GM12864 (cell line): ENCODE measurements at regions not wholly inside any gene's neighbourhood (a gene's known extent, or its start where the extent isn't known, plus 50 kb on each side); places are given as distances from the start of the nearest gene placed in this dataset.

ENCODE experiments used
- DNase-seq: peaks from one replicate; pipeline ENCODE4 v3.0.0-alpha.2; 2011; ENCODE audit warnings: low read depth
- H3K4me3 ChIP-seq: 2 replicates; pipeline ENCODE4 v1.5.1; 2011; ENCODE audit warnings: mild to moderate bottlenecking, low read depth, low read length, control low read depth
- TF ChIP-seq, protein P1 (sequence below): IDR thresholded peaks from 2 replicates; pipeline ENCODE4 v1.5.1; 2011; ENCODE audit warnings: low read depth, mild to moderate bottlenecking, moderate library complexity, low read length, control low read depth, inconsistent platforms; ENCODE audit errors: missing control alignments

DNA sequence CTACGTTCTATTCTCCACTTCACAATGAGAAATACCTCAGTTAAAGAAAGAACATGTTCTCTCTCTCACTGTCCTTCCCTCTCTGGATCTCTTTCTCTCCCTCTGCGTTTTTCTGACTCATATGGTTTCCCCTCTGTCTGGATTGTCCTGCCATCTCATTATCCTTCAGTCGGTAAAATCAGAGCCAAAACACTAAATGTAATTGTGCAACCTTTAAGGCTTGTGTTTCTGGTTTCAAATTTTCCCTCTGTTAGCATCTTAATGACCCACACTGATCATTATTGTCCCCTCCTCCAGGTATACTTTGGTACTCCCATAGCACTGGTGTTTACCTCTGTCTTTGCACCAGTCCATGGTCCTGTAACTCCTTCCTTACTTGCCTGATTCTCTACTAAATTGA lies 509.4 kb upstream of the C9orf72 start:
- TF ChIP-seq, protein P1, sequence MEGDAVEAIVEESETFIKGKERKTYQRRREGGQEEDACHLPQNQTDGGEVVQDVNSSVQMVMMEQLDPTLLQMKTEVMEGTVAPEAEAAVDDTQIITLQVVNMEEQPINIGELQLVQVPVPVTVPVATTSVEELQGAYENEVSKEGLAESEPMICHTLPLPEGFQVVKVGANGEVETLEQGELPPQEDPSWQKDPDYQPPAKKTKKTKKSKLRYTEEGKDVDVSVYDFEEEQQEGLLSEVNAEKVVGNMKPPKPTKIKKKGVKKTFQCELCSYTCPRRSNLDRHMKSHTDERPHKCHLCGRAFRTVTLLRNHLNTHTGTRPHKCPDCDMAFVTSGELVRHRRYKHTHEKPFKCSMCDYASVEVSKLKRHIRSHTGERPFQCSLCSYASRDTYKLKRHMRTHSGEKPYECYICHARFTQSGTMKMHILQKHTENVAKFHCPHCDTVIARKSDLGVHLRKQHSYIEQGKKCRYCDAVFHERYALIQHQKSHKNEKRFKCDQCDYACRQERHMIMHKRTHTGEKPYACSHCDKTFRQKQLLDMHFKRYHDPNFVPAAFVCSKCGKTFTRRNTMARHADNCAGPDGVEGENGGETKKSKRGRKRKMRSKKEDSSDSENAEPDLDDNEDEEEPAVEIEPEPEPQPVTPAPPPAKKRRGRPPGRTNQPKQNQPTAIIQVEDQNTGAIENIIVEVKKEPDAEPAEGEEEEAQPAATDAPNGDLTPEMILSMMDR, result no peak
- no peak for DNase-seq
- H3K4me3 ChIP-seq, result no peak overlapping the region

DNA sequence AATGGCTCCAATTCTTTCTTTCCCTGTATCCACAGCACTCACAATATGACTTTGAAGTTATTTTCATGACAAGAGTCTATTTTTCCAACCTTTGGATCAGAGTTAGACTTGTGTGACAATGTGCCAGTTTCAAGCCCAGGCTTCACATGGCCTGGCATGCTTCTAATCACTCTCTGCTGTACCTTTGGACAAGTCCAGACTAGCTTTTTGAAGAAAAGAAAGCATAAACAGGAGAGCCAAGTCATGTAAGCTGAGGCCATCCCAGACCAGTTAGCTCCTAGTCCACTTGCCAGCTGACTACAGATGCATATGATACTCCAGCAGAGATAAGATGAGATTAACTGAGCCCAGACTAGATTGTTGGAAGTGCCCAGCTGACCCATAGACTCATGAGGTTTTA lies 513.6 kb upstream of the C9orf72 start:
- TF ChIP-seq, protein P1, result no peak
- no peak overlapping the region for H3K4me3 ChIP-seq
- no peak for DNase-seq

DNA sequence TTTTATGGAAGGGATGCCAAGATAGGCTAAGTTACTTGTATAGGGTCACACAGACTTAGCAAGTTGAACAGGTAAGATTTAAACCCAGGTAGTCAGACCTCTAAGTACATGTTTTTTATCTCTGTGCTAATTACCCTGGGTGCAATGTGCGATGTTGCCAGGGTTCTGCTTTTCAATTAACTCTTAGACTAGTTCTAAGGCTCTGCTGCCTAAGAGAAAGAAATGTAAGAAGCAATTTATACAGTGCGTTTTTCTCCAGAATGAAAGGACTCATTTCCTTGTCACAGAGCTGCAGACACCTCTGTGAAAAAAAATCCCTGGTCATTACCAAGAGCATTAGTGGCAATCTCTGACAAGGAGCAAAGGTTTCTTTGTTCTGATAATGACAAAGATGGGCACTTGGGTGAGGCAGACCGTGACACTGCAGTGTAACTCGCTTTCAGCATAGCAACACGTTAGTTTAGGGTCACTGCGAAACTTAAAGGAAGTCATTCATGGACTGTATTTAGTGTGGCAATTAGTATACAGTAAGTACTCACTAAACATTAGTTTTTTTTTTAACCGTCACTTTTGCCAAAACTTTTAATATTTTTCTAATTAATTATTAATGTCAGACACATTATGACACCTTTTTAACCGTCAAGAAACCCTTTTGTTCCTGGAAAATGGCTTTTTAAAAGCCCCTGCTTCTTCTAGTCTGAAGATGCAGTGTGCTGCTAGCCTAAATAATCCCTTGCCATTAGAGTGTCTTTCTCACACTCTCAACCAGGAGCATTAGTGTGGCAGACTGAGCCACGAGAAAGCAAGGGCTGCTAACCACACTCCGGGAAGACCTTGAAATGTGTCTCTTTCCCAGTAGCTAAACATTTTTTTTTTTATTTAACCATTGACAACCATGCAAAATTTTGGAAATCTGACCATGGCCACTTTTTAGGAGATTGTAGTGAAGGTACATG lies 520.0 kb upstream of the C9orf72 start:
- H3K4me3 ChIP-seq, result no peak overlapping the region
- no peak for DNase-seq
- TF ChIP-seq, protein P1, result no peak

DNA sequence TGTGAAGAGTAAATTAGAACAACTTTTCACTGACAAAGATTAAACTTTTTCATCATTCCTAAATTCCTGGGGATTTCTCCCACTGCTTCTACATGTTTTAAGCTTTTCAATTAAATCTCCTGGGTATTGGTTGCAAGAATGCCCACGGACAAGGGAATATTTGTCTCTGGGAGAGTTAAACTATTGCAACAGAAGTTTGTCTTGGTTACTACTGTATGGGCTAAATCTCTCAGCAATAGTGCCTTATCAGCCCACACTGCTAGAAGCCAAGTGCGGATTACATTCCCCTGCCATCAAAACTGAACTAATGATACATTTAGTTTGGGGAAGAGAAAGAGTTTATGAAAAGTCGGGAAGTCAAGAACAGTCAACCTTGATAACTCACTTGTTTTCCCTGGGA lies 528.2 kb upstream of the C9orf72 start:
- TF ChIP-seq, protein P1, result no peak
- H3K4me3 ChIP-seq, result no peak overlapping the region
- no peak for DNase-seq

DNA sequence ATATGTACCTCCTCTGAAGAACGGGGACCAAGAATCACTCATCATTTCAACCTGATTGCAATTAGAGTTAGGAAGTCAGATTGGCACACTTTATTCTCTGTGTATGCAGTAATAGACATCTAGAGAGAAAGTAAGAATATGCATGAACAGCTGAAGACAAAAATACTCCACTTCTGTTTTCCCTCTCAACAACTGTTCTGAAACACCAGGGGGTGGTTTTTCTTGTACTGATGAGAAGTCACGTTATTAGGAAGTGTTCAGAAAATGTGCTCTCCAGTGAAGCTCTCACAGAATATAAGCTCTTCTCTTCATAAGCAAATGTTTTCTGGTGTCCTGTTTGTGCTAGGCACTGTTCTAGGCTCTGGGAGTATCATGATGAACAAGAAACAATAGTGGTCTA lies 531.7 kb upstream of the C9orf72 start:
- H3K4me3 ChIP-seq, result no peak overlapping the region
- TF ChIP-seq, protein P1, result no peak
- DNase-seq, result no peak

DNA sequence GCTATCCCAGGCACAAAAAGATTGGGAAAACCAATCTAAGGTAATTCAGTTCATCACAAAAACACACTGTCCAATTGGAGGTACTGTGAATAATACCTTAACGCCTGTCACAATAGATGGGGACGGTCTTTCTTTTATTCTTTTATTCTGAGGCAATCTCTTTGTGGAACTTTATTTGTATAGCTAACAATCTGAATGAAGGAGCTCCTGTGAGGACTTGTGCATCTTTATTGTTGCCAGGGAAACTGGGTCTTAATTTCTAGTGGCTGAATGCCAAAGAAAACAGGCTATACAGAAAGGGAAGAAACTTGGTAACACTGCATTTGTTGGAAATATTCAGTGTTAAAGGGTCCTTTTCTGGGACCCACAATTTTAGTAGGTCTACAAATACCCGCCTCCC lies 546.9 kb upstream of the C9orf72 start:
- TF ChIP-seq, protein P1, result no peak
- DNase-seq, result no peak

DNA sequence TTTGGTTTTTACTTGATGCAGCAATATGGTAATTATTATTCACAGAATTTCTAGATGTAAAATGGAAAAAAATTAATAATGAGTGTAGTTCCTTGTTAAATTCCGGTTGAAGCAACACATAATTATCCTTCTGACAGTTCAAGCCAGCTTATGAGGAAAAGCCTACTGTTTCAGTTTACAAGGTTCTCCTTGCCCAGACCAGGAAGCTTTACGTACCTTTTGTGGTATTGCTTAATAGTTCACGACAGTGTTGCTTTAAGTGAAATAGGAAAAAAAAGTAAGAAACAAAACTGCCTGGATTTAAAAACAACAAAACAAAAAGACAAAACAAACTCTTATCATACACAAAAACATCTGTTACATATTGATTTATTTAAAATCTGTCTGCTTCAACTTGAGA lies 547.3 kb upstream of the C9orf72 start:
- H3K4me3 ChIP-seq, result no peak overlapping the region
- TF ChIP-seq, protein P1, result no peak
- no peak for DNase-seq

More for the DNA sequence above, 546.9 kb upstream of the C9orf72 start:
- H3K4me3 ChIP-seq, result no peak overlapping the region
